Activated CD8-positive, alpha-beta T cell treated with anti-CD3 and anti-CD28 coated beads for 36 hours (primary cell): ENCODE measurements at regions not wholly inside any gene's neighbourhood (a gene's known extent, or its start where the extent isn't known, plus 50 kb on each side); places are given as distances from the start of the nearest gene placed in this dataset.

Source experiments
- ATAC-seq: fragments of 200-7000 bp; cut with Tn5 transposase; one replicate; pipeline ENCODE4 v1.10.0; 2021; ENCODE audit warnings: mild to moderate bottlenecking, moderate library complexity
- CTCF ChIA-PET: fragments of 350-600 bp; sonication (Branson Sonifier 250); formaldehyde crosslinking; loops from one replicate; lab custom pipeline; 2021; ENCODE audit warnings: antibody characterized with exemption; lab: Charles Lee
- POLR2A ChIA-PET: fragments of 350-600 bp; sonication (Branson Sonifier 250); formaldehyde crosslinking; loops from one replicate; lab custom pipeline; 2021; ENCODE audit warnings: antibody characterized with exemption; lab: Charles Lee
- DNase-seq: peaks from one replicate; pipeline ENCODE4 v3.0.0-alpha.2; 2020
- H3K27ac Mint-ChIP-seq: one replicate; pipeline ENCODE4 v1.8.0; 2021; ENCODE audit warnings: mild to moderate bottlenecking, mixed read lengths
- H3K27me3 Mint-ChIP-seq: one replicate; pipeline ENCODE4 v1.8.0; 2021; ENCODE audit warnings: mixed read lengths
- H3K36me3 Mint-ChIP-seq: one replicate; pipeline ENCODE4 v1.8.0; 2021; ENCODE audit warnings: low read depth, mixed read lengths
- H3K4me1 Mint-ChIP-seq: one replicate; pipeline ENCODE4 v1.8.0; 2021; ENCODE audit warnings: low read depth, mixed read lengths
- H3K4me3 Mint-ChIP-seq: one replicate; pipeline ENCODE4 v1.8.0; 2021; ENCODE audit warnings: mild to moderate bottlenecking, moderate library complexity, mixed read lengths
- H3K9me3 Mint-ChIP-seq: one replicate; pipeline ENCODE4 v1.8.0; 2021; ENCODE audit warnings: mixed read lengths
- intact Hi-C: fragments of 100-400 bp; cut with micrococcal nuclease; formaldehyde crosslinking; loops from one replicate; pipeline ENCODE4 v1.10.0; 2022
- TF ChIP-seq, protein P1 (sequence below): fragments of 200-600 bp; IDR thresholded peaks from one replicate; pipeline ENCODE4 v1.8.0; 2022; ENCODE audit warnings: antibody characterized with exemption, mild to moderate bottlenecking

GRCh38 chr4:128711361-128711760 is 98.1 kb upstream of the JADE1 start:
- ChIA-PET CTCF (no interaction called here), POLR2A (no interaction called here)
- TF ChIP-seq, protein P1, sequence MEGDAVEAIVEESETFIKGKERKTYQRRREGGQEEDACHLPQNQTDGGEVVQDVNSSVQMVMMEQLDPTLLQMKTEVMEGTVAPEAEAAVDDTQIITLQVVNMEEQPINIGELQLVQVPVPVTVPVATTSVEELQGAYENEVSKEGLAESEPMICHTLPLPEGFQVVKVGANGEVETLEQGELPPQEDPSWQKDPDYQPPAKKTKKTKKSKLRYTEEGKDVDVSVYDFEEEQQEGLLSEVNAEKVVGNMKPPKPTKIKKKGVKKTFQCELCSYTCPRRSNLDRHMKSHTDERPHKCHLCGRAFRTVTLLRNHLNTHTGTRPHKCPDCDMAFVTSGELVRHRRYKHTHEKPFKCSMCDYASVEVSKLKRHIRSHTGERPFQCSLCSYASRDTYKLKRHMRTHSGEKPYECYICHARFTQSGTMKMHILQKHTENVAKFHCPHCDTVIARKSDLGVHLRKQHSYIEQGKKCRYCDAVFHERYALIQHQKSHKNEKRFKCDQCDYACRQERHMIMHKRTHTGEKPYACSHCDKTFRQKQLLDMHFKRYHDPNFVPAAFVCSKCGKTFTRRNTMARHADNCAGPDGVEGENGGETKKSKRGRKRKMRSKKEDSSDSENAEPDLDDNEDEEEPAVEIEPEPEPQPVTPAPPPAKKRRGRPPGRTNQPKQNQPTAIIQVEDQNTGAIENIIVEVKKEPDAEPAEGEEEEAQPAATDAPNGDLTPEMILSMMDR = no peak
- H3K36me3 Mint-ChIP-seq = no peaks in the 10 kb centered on the region
- no peak overlapping the region for H3K27ac Mint-ChIP-seq
- peaks cover 2% of the 10 kb centered on the region for H3K27me3 Mint-ChIP-seq
- peaks cover 3% of the 10 kb centered on the region for H3K9me3 Mint-ChIP-seq
- no peak overlapping the region for H3K4me3 Mint-ChIP-seq
- no peak for DNase-seq
- ATAC-seq = no peak
- peaks cover 5% of the 10 kb centered on the region for H3K4me1 Mint-ChIP-seq
- intact Hi-C loops = no loop called here

GRCh38 chr4:128709268-128709667 is 100.2 kb upstream of the JADE1 start:
- POLR2A ChIA-PET = no interaction called here
- H3K9me3 Mint-ChIP-seq = peaks cover 3% of the 10 kb centered on the region
- H3K36me3 Mint-ChIP-seq = no peaks in the 10 kb centered on the region
- no peak for DNase-seq
- peaks cover 5% of the 10 kb centered on the region for H3K4me1 Mint-ChIP-seq
- no peak for ATAC-seq
- H3K27ac Mint-ChIP-seq = peak overlapping the region; percentile 61
- H3K4me3 Mint-ChIP-seq = no peak overlapping the region
- TF ChIP-seq, protein P1 = no peak
- H3K27me3 Mint-ChIP-seq = no peaks in the 10 kb centered on the region
- CTCF ChIA-PET = no interaction called here
- intact Hi-C loops = no loop called here

- ATAC-seq (no peak), DNase-seq (no peak)
- Mint-ChIP-seq H3K27ac (no peak overlapping the region), H3K4me3 (no peak overlapping the region), H3K4me1 (peaks cover 5% of the 10 kb centered on the region), H3K9me3 (peaks cover 3% of the 10 kb centered on the region), H3K36me3 (no peaks in the 10 kb centered on the region), H3K27me3 (peaks cover 2% of the 10 kb centered on the region)
- TF ChIP-seq, protein P1 = no peak
- intact Hi-C loops = no loop called here
- CTCF ChIA-PET = no interaction called here
- POLR2A ChIA-PET = no interaction called here
Measured at GRCh38 chr4:128707864-128708263, 101.6 kb upstream of the JADE1 start.

- no peak overlapping the region for H3K4me3 Mint-ChIP-seq
- ChIA-PET CTCF (no interaction called here), POLR2A (no interaction called here)
- peaks cover 3% of the 10 kb centered on the region for H3K9me3 Mint-ChIP-seq
- no peaks in the 10 kb centered on the region for H3K4me1 Mint-ChIP-seq
- intact Hi-C loops = no loop called here
- TF ChIP-seq, protein P1 = no peak
- H3K27ac Mint-ChIP-seq = no peak overlapping the region
- H3K36me3 Mint-ChIP-seq = no peaks in the 10 kb centered on the region
- ATAC-seq (no peak), DNase-seq (no peak)
- H3K27me3 Mint-ChIP-seq = peaks cover 2% of the 10 kb centered on the region
Measured at GRCh38 chr4:128703948-128704347, 105.6 kb upstream of the JADE1 start.

GRCh38 chr4:128700659-128701350 is 108.7 kb upstream of the JADE1 start:
- Mint-ChIP-seq H3K4me3 (no peak overlapping the region), H3K9me3 (no peaks in the 10 kb centered on the region), H3K27ac (no peak overlapping the region), H3K27me3 (peaks cover 2% of the 10 kb centered on the region), H3K4me1 (no peaks in the 10 kb centered on the region), H3K36me3 (no peaks in the 10 kb centered on the region)
- ChIA-PET CTCF (interaction anchor here (0.6 kb wide), 2 partner anchors 32 to 120 kb away, joined by 3 read pairs; no protein-coding TSS in a partner anchor), POLR2A (no interaction called here)
- TF ChIP-seq, protein P1 = no peak
- intact Hi-C loops = no loop called here
- DNase-seq (no peak), ATAC-seq (no peak)
